ENCODE measurements at regions not wholly inside any gene's neighbourhood (a gene's known extent, or its start where the extent isn't known, plus 50 kb on each side); places are given as distances from the start of the nearest gene placed in this dataset.
"Not testable (repeated sequence)": the region's sequence is repeated elsewhere in the genome, so short reads cannot be mapped to it uniquely, and the experiment has no call there.

- no peak for DNase-seq
Observed at GRCh38 chr4:11111876-11112275, 316.8 kb downstream of the HS3ST1 start.

- DNase-seq, result no peak
Observed at GRCh38 chr4:11111370-11111769, 317.3 kb downstream of the HS3ST1 start.

- DNase-seq, result no peak
Observed at GRCh38 chr4:11106759-11107158, 321.9 kb downstream of the HS3ST1 start.

GRCh38 chr4:11106190-11106589 is 322.5 kb downstream of the HS3ST1 start:
- no peak for DNase-seq

- no peak for DNase-seq
Observed at GRCh38 chr4:11105715-11106114, 323.0 kb downstream of the HS3ST1 start.

- DNase-seq, result no peak
Observed at GRCh38 chr4:11098461-11098860, 330.2 kb downstream of the HS3ST1 start.

GRCh38 chr4:11097725-11098124 is 331.0 kb downstream of the HS3ST1 start:
- DNase-seq, result no peak

- DNase-seq, result no peak
Observed at GRCh38 chr4:11081006-11081405, 347.7 kb downstream of the HS3ST1 start.

- no peak for DNase-seq
Observed at GRCh38 chr4:11079171-11079570, 349.5 kb downstream of the HS3ST1 start.

GRCh38 chr4:11074581-11075241 is 354.0 kb downstream of the HS3ST1 start:
- DNase-seq, result no peak

GRCh38 chr4:11073621-11074051 is 355.1 kb downstream of the HS3ST1 start:
- no peak for DNase-seq

GRCh38 chr4:11072999-11073398 is 355.7 kb downstream of the HS3ST1 start:
- no peak for DNase-seq

GRCh38 chr4:11072463-11072862 is 356.2 kb downstream of the HS3ST1 start:
- no peak for DNase-seq

- no peak for DNase-seq
Observed at GRCh38 chr4:11070813-11071212, 357.9 kb downstream of the HS3ST1 start.

GRCh38 chr4:11069581-11070211 is 359.0 kb downstream of the HS3ST1 start:
- no peak for DNase-seq

- DNase-seq, result no peak
Observed at GRCh38 chr4:11069083-11069482, 359.6 kb downstream of the HS3ST1 start.

GRCh38 chr4:11066584-11066983 is 362.1 kb downstream of the HS3ST1 start:
- DNase-seq, result not testable (repeated sequence)

- not testable (repeated sequence) for DNase-seq
Observed at GRCh38 chr4:11060637-11061036, 368.1 kb downstream of the HS3ST1 start.

- DNase-seq, result not testable (repeated sequence)
Observed at GRCh38 chr4:11054937-11055336, 370.4 kb upstream of the CLNK start.

- DNase-seq, result no peak
Observed at GRCh38 chr4:11053601-11054220, 369.1 kb upstream of the CLNK start.

GRCh38 chr4:11051181-11051580 is 366.6 kb upstream of the CLNK start:
- DNase-seq, result no peak

GRCh38 chr4:11050766-11051165 is 366.2 kb upstream of the CLNK start:
- DNase-seq, result no peak

GRCh38 chr4:11049001-11049400 is 364.4 kb upstream of the CLNK start:
- no peak for DNase-seq

GRCh38 chr4:11042760-11043159 is 358.2 kb upstream of the CLNK start:
- no peak for DNase-seq
